HL-60 (cell line): ENCODE measurements at regions not wholly inside any gene's neighbourhood (a gene's known extent, or its start where the extent isn't known, plus 50 kb on each side); places are given as distances from the start of the nearest gene placed in this dataset.

ENCODE experiments used
- DNase-seq, 2 experiments: peaks; one replicate each; pipeline ENCODE4 v3.0.0-alpha.2; 2010 to 2020; ENCODE audit warnings: low read depth in 1 of 2, low spot score in 1 of 2
- H3K27ac ChIP-seq: fragments of 250-450 bp; sonication (Bioruptor Pico); replicated peaks from 2 replicates; pipeline ENCODE4 v1.5.1; 2020; ENCODE audit warnings: mild to moderate bottlenecking, moderate library complexity
- H3K27me3 ChIP-seq: fragments of 250-450 bp; sonication (Bioruptor Pico); 2 replicates; pipeline ENCODE4 v1.5.1; 2021; ENCODE audit warnings: mild to moderate bottlenecking, moderate library complexity; ENCODE audit not compliant: insufficient read depth, poor library complexity, severe bottlenecking
- H3K4me3 ChIP-seq: replicated peaks from 2 replicates; pipeline ENCODE4 v1.5.1; 2011; ENCODE audit warnings: mild to moderate bottlenecking, control low read depth, low read length; ENCODE audit not compliant: insufficient read depth
- GABPA ChIP-seq: IDR thresholded peaks from 2 replicates; pipeline ENCODE4 v1.6.1; 2012; ENCODE audit warnings: low read depth
- POLR2AphosphoS5 ChIP-seq: IDR thresholded peaks from 2 replicates; pipeline ENCODE4 v1.6.1; 2012; ENCODE audit warnings: low read depth
- REST ChIP-seq: IDR thresholded peaks from 2 replicates; pipeline ENCODE4 v1.6.1; 2012; ENCODE audit warnings: low read depth; ENCODE audit not compliant: insufficient replicate concordance
- SPI1 ChIP-seq: IDR thresholded peaks from 2 replicates; pipeline ENCODE4 v1.6.1; 2012; ENCODE audit warnings: low read depth, mild to moderate bottlenecking, borderline replicate concordance
- TF ChIP-seq, protein P1 (sequence below): IDR thresholded peaks from one replicate; pipeline ENCODE4 v1.5.1; 2011; ENCODE audit warnings: low read length, control low read depth, inconsistent platforms; ENCODE audit not compliant: insufficient read depth

DNA sequence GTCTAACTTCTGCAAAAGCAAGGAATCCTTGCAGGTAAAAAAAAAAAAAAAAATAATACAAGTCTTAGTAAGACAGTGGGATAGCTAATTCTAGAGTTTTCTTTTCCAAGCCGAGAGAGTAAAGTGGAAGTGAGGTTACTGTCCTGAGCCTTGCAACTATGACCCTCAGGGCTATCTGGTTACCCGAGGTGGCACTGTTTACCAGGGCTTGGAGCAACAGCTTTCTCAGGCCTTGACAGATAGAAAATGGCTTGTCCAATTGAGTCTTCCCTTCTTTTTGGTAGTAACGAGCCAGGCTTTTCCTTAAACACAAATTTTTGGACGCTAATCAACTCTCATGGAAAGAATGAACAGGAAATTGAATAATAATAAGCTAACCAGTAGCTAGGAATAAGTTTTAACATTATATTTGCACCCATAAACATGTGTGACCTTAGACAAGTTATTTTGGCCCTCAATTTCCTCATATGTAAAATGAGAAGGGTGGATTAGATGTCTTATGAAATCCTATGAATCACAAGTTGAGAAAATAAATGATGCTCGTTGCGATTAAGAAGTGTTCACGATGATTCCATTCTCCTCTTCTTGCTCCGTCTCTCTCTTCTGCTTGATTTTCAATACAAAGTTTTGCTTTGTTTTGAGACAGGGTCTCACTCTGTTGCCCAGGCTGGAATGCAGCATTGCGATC lies 236.9 kb upstream of the KBTBD8 start:
- no peak for DNase-seq

GRCh38 chr3:66762916-66763693 lies 235.0 kb upstream of the KBTBD8 start:
- no peak overlapping the region for H3K27ac ChIP-seq

More for the DNA sequence above, 236.9 kb upstream of the KBTBD8 start:
- TF ChIP-seq REST (no peak), POLR2AphosphoS5 (no peak), GABPA (no peak), SPI1 (no peak)
- TF ChIP-seq, protein P1, sequence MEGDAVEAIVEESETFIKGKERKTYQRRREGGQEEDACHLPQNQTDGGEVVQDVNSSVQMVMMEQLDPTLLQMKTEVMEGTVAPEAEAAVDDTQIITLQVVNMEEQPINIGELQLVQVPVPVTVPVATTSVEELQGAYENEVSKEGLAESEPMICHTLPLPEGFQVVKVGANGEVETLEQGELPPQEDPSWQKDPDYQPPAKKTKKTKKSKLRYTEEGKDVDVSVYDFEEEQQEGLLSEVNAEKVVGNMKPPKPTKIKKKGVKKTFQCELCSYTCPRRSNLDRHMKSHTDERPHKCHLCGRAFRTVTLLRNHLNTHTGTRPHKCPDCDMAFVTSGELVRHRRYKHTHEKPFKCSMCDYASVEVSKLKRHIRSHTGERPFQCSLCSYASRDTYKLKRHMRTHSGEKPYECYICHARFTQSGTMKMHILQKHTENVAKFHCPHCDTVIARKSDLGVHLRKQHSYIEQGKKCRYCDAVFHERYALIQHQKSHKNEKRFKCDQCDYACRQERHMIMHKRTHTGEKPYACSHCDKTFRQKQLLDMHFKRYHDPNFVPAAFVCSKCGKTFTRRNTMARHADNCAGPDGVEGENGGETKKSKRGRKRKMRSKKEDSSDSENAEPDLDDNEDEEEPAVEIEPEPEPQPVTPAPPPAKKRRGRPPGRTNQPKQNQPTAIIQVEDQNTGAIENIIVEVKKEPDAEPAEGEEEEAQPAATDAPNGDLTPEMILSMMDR: no peak
- H3K27me3 ChIP-seq: no peaks in the 10 kb centered on the region
- no peak overlapping the region for H3K27ac ChIP-seq
- no peak overlapping the region for H3K4me3 ChIP-seq

More at GRCh38 chr3:66762916-66763693, 235.0 kb upstream of the KBTBD8 start:
- TF ChIP-seq, protein P1: no peak
- TF ChIP-seq SPI1: no peak
- TF ChIP-seq GABPA: no peak
- no peak for TF ChIP-seq REST
- H3K27me3 ChIP-seq: no peaks in the 10 kb centered on the region
- H3K4me3 ChIP-seq: no peak overlapping the region
- DNase-seq: no peak
